Tibial nerve (tissue), 4 donors: ENCODE measurements at regions not wholly inside any gene's neighbourhood (a gene's known extent, or its start where the extent isn't known, plus 50 kb on each side); places are given as distances from the start of the nearest gene placed in this dataset.

ENCODE experiments used
- CTCF ChIP-seq, 5 experiments: fragments of 200-600 bp in 3 of 5; fragments of 450-650 bp in 2 of 5; sonication (generic) in 3 of 5; IDR thresholded peaks; one replicate each; pipeline ENCODE4 v1.5.1; 2016 to 2019; ENCODE audit warnings: antibody characterized with exemption in 5 of 5, mild to moderate bottlenecking in 3 of 5, moderate library complexity in 2 of 5
- EP300 ChIP-seq, 2 donors: sonication (generic); formaldehyde crosslinking; IDR thresholded peaks; one replicate each; pipeline ENCODE4 v1.6.1; 2017; ENCODE audit warnings: antibody characterized with exemption in 2 of 2, mild to moderate bottlenecking in 1 of 2
- POLR2A ChIP-seq, 2 donors: fragments of 450-650 bp; IDR thresholded peaks; one replicate each; pipeline ENCODE4 v1.6.1; 2017; ENCODE audit warnings: antibody characterized with exemption in 2 of 2, mild to moderate bottlenecking in 2 of 2, moderate library complexity in 2 of 2

DNA sequence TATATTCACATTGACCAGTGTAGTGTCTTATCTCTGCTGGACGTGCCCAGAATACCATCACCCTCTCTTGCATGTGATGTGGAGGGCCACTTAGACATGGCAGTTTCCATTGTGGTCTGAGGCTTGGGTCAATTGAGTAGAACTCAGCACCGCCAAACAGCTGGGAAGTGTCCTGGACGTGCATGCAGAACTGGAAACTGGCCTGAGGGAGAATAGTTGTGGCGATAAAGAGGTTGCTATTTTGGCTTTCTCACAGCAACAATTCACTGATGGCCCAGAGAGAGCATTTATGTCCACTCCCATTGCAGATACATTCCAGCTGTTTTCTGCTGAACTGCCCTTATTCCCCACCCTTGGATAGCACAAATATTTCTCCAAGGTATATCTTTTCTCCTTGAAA is 210.1 kb upstream of the DAAM1 start:
- TF ChIP-seq CTCF (IDR thresholded peaks at IDR 0.05) (no peak), EP300 (IDR thresholded peaks at IDR 0.05) (no peak), POLR2A (IDR thresholded peaks at IDR 0.05) (no peak)
